Suprapubic skin (tissue), 4 donors: ENCODE measurements at regions not wholly inside any gene's neighbourhood (a gene's known extent, or its start where the extent isn't known, plus 50 kb on each side); places are given as distances from the start of the nearest gene placed in this dataset.

Source experiments
- DNase-seq, 2 donors: peaks; one replicate each; pipeline ENCODE4 v3.0.0-alpha.2; 2019; ENCODE audit warnings: low spot score in 2 of 2
- H3K27ac ChIP-seq: fragments of 200-600 bp; sonication (generic); one replicate; pipeline ENCODE4 v1.5.1; 2019
- H3K27me3 ChIP-seq: fragments of 200-600 bp; sonication (generic); one replicate; pipeline ENCODE4 v1.5.1; 2019
- H3K36me3 ChIP-seq: fragments of 200-600 bp; sonication (generic); one replicate; pipeline ENCODE4 v1.5.1; 2019
- H3K4me1 ChIP-seq: fragments of 200-600 bp; sonication (generic); one replicate; pipeline ENCODE4 v1.5.1; 2019
- H3K4me3 ChIP-seq: fragments of 200-600 bp; sonication (generic); one replicate; pipeline ENCODE4 v1.5.1; 2019; ENCODE audit warnings: mild to moderate bottlenecking
- H3K9me3 ChIP-seq: fragments of 200-600 bp; sonication (generic); one replicate; pipeline ENCODE4 v1.5.1; 2019
- CTCF ChIP-seq, 2 donors: fragments of 200-600 bp in 1 of 2; fragments of 450-650 bp in 1 of 2; sonication (generic) in 1 of 2; IDR thresholded peaks; one replicate each; pipeline ENCODE4 v1.5.1; 2016 to 2019; ENCODE audit warnings: antibody characterized with exemption in 2 of 2, mild to moderate bottlenecking in 1 of 2, moderate library complexity in 1 of 2
- EP300 ChIP-seq: sonication (generic); formaldehyde crosslinking; IDR thresholded peaks from one replicate; pipeline ENCODE4 v1.6.1; 2017; ENCODE audit warnings: antibody characterized with exemption
- POLR2A ChIP-seq, 2 donors: fragments of 450-650 bp; IDR thresholded peaks; one replicate each; pipeline ENCODE4 v1.6.1; 2017; ENCODE audit warnings: antibody characterized with exemption in 2 of 2, mild to moderate bottlenecking in 2 of 2, moderate library complexity in 2 of 2
- POLR2AphosphoS5 ChIP-seq, 3 donors: sonication (generic); formaldehyde crosslinking; IDR thresholded peaks; one replicate each; pipeline ENCODE4 v1.6.1; 2017; ENCODE audit warnings: antibody characterized with exemption in 3 of 3
- WGBS: methylation state at CpG from one replicate; pipeline ENCODE4 v1.1.5; 2018; 5-methylcytosine and 5-hydroxymethylcytosine counted together

GRCh38 chr1:185483217-185483616 is 166.2 kb upstream of the IVNS1ABP start:
- H3K4me1 ChIP-seq: peaks cover 15% of the 10 kb centered on the region
- H3K27ac ChIP-seq: peak overlapping the region; percentile 34
- H3K27me3 ChIP-seq: no peaks in the 10 kb centered on the region
- DNase-seq: no peak
- 57% methylated on average over 1 of the region's 1 CpG for WGBS
- no peak for TF ChIP-seq CTCF (IDR thresholded peaks at IDR 0.05)
- no peak for TF ChIP-seq POLR2AphosphoS5 (IDR thresholded peaks at IDR 0.05)
- TF ChIP-seq EP300: no peak
- TF ChIP-seq POLR2A (IDR thresholded peaks at IDR 0.05): no peak
- no peaks in the 10 kb centered on the region for H3K36me3 ChIP-seq
- no peak overlapping the region for H3K4me3 ChIP-seq
- no peaks in the 10 kb centered on the region for H3K9me3 ChIP-seq

GRCh38 chr1:185480545-185480944 is 163.5 kb upstream of the IVNS1ABP start:
- WGBS: 68% methylated on average over 2 of the region's 2 CpGs
- TF ChIP-seq POLR2AphosphoS5 (IDR thresholded peaks at IDR 0.05) (no peak), EP300 (no peak), POLR2A (IDR thresholded peaks at IDR 0.05) (no peak), CTCF (IDR thresholded peaks at IDR 0.05) (no peak)

GRCh38 chr1:185479796-185480195 is 162.8 kb upstream of the IVNS1ABP start:
- Histone ChIP-seq H3K9me3 (no peaks in the 10 kb centered on the region), H3K36me3 (no peaks in the 10 kb centered on the region), H3K4me1 (peaks cover 17% of the 10 kb centered on the region), H3K27me3 (no peaks in the 10 kb centered on the region), H3K4me3 (no peak overlapping the region), H3K27ac (no peak overlapping the region)
- no peak for DNase-seq
- 85% methylated on average over 5 of the region's 5 CpGs for WGBS
- no peak for TF ChIP-seq CTCF (IDR thresholded peaks at IDR 0.05)

More at GRCh38 chr1:185480545-185480944, 163.5 kb upstream of the IVNS1ABP start:
- no peaks in the 10 kb centered on the region for H3K9me3 ChIP-seq
- H3K4me1 ChIP-seq: peaks cover 18% of the 10 kb centered on the region
- no peak overlapping the region for H3K27ac ChIP-seq
- no peaks in the 10 kb centered on the region for H3K36me3 ChIP-seq
- H3K4me3 ChIP-seq: no peak overlapping the region
- DNase-seq: no peak
- no peaks in the 10 kb centered on the region for H3K27me3 ChIP-seq

- Histone ChIP-seq H3K27me3 (no peaks in the 10 kb centered on the region), H3K36me3 (no peaks in the 10 kb centered on the region), H3K4me1 (peaks cover 7% of the 10 kb centered on the region), H3K27ac (no peak overlapping the region), H3K4me3 (no peak overlapping the region), H3K9me3 (no peaks in the 10 kb centered on the region)
- TF ChIP-seq EP300: no peak
- TF ChIP-seq POLR2AphosphoS5 (IDR thresholded peaks at IDR 0.05): no peak
- TF ChIP-seq CTCF (IDR thresholded peaks at IDR 0.05): no peak
- no peak for TF ChIP-seq POLR2A (IDR thresholded peaks at IDR 0.05)
- no peak for DNase-seq
- WGBS: 70% methylated on average over 3 of the region's 3 CpGs
Observed at GRCh38 chr1:185478877-185479276, 161.8 kb upstream of the IVNS1ABP start.

GRCh38 chr1:185477638-185478580 is 160.9 kb upstream of the IVNS1ABP start:
- no peak for TF ChIP-seq POLR2AphosphoS5 (IDR thresholded peaks at IDR 0.05)
- no peak for TF ChIP-seq POLR2A (IDR thresholded peaks at IDR 0.05)
- TF ChIP-seq EP300: no peak
- no peak for TF ChIP-seq CTCF (IDR thresholded peaks at IDR 0.05)
- H3K27me3 ChIP-seq: no peaks in the 10 kb centered on the region
- no peaks in the 10 kb centered on the region for H3K36me3 ChIP-seq
- no peak overlapping the region for H3K4me3 ChIP-seq
- no peak for DNase-seq
- peaks cover 4% of the 10 kb centered on the region for H3K4me1 ChIP-seq
- 64% methylated on average over 6 of the region's 6 CpGs for WGBS
- H3K27ac ChIP-seq: no peak overlapping the region
- no peaks in the 10 kb centered on the region for H3K9me3 ChIP-seq
